GM12874 (cell line): ENCODE measurements at regions not wholly inside any gene's neighbourhood (a gene's known extent, or its start where the extent isn't known, plus 50 kb on each side); places are given as distances from the start of the nearest gene placed in this dataset.

Source experiments
- CTCF ChIP-seq: IDR thresholded peaks from 2 replicates; pipeline ENCODE4 v1.5.1; 2011; ENCODE audit warnings: low read depth, mild to moderate bottlenecking, control low read depth, low read length, moderate library complexity; ENCODE audit not compliant: insufficient read depth

- TF ChIP-seq CTCF = no peak
Observed at GRCh38 chr1:10848109-10848684, 51.8 kb upstream of the CASZ1 start.

- no peak for TF ChIP-seq CTCF
Observed at GRCh38 chr1:10850026-10850425, 53.6 kb upstream of the CASZ1 start.

GRCh38 chr1:10851024-10852013, 54.9 kb upstream of the CASZ1 start:
- TF ChIP-seq CTCF = no peak

GRCh38 chr1:10852018-10852417, 55.6 kb upstream of the CASZ1 start:
- TF ChIP-seq CTCF = no peak

GRCh38 chr1:10852486-10852885, 56.0 kb upstream of the CASZ1 start:
- TF ChIP-seq CTCF = no peak

- TF ChIP-seq CTCF = no peak
Observed at GRCh38 chr1:10852998-10853520, 56.6 kb upstream of the CASZ1 start.

- TF ChIP-seq CTCF = no peak
Observed at GRCh38 chr1:10853701-10854100, 57.3 kb upstream of the CASZ1 start.
